ENCODE measurements at regions not wholly inside any gene's neighbourhood (a gene's known extent, or its start where the extent isn't known, plus 50 kb on each side); places are given as distances from the start of the nearest gene placed in this dataset.

- no peaks in the 10 kb centered on the region for H3K4me1 ChIP-seq (ENCODE audit: control insufficient read depth, extremely low read depth, insufficient read depth, low read length)
- no peak overlapping the region for H2AFZ ChIP-seq (ENCODE audit: control insufficient read depth, low read length)
- FAIRE-seq (no peak), DNase-seq (ENCODE audit: low read depth, low spot score) (no peak)
- dilution Hi-C loops (cut with MboI; ENCODE audit: extremely low pct_ligation_motif_present, low sequenced_read_pairs) = no loop called here
- H3K4me2 ChIP-seq (ENCODE audit: control insufficient read depth, extremely low read depth, insufficient read depth, low read depth, low read length) = no peak overlapping the region
- H3K9me3 ChIP-seq (ENCODE audit: control insufficient read depth, low read depth, low read length) = no peaks in the 10 kb centered on the region
- no peaks in the 10 kb centered on the region for H3K9me1 ChIP-seq (ENCODE audit: control insufficient read depth, extremely low read depth, insufficient read depth, low read length)
- no peaks in the 10 kb centered on the region for H3K27me3 ChIP-seq (ENCODE audit: control insufficient read depth, extremely low read depth, insufficient read depth, low read length)
- TF ChIP-seq, protein P1, sequence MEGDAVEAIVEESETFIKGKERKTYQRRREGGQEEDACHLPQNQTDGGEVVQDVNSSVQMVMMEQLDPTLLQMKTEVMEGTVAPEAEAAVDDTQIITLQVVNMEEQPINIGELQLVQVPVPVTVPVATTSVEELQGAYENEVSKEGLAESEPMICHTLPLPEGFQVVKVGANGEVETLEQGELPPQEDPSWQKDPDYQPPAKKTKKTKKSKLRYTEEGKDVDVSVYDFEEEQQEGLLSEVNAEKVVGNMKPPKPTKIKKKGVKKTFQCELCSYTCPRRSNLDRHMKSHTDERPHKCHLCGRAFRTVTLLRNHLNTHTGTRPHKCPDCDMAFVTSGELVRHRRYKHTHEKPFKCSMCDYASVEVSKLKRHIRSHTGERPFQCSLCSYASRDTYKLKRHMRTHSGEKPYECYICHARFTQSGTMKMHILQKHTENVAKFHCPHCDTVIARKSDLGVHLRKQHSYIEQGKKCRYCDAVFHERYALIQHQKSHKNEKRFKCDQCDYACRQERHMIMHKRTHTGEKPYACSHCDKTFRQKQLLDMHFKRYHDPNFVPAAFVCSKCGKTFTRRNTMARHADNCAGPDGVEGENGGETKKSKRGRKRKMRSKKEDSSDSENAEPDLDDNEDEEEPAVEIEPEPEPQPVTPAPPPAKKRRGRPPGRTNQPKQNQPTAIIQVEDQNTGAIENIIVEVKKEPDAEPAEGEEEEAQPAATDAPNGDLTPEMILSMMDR (optimal IDR thresholded peaks at IDR 0.05 in 1 of 3, IDR thresholded peaks at IDR 0.05 in 1 of 3, conservative IDR thresholded peaks at IDR 0.05 in 1 of 3; ENCODE audit: extremely low read depth in 1 of 3, insufficient read depth in 2 of 3, low read length in 3 of 3) = no peak
- no peak for TF ChIP-seq EZH2 (IDR thresholded peaks at IDR 0.05; ENCODE audit: low read length)
- H4K20me1 ChIP-seq (ENCODE audit: control insufficient read depth, extremely low read depth, insufficient read depth, low read length) = no peaks in the 10 kb centered on the region
- H3K36me3 ChIP-seq (ENCODE audit: control insufficient read depth in 2 of 2, extremely low read depth in 1 of 2, insufficient read depth in 2 of 2, low read length in 2 of 2) = no peaks in the 10 kb centered on the region
- H3K79me2 ChIP-seq (ENCODE audit: control insufficient read depth, insufficient read depth, low read length) = no peaks in the 10 kb centered on the region
- no peak overlapping the region for H3K4me3 ChIP-seq (ENCODE audit: control insufficient read depth in 2 of 3, extremely low read depth in 1 of 3, insufficient read depth in 2 of 3, low read depth in 1 of 3, low read length in 3 of 3)
- H3K27ac ChIP-seq (ENCODE audit: control insufficient read depth, insufficient read depth, low read length) = no peak overlapping the region
- H3K9ac ChIP-seq (ENCODE audit: control insufficient read depth, extremely low read depth, insufficient read depth, low read length) = no peak overlapping the region
Measured at GRCh38 chr16:64705443-64705842, 416.4 kb downstream of the CDH11 start.

GRCh38 chr16:64704386-64704785 is 417.5 kb downstream of the CDH11 start:
- Histone ChIP-seq H3K4me1 (ENCODE audit: control insufficient read depth, extremely low read depth, insufficient read depth, low read length) (no peaks in the 10 kb centered on the region), H2AFZ (ENCODE audit: control insufficient read depth, low read length) (no peak overlapping the region), H3K79me2 (ENCODE audit: control insufficient read depth, insufficient read depth, low read length) (no peaks in the 10 kb centered on the region), H3K27ac (ENCODE audit: control insufficient read depth, insufficient read depth, low read length) (no peak overlapping the region), H3K9me3 (ENCODE audit: control insufficient read depth, low read depth, low read length) (no peaks in the 10 kb centered on the region), H4K20me1 (ENCODE audit: control insufficient read depth, extremely low read depth, insufficient read depth, low read length) (no peaks in the 10 kb centered on the region), H3K4me3 (ENCODE audit: control insufficient read depth in 2 of 3, extremely low read depth in 1 of 3, insufficient read depth in 2 of 3, low read depth in 1 of 3, low read length in 3 of 3) (no peak overlapping the region), H3K27me3 (ENCODE audit: control insufficient read depth, extremely low read depth, insufficient read depth, low read length) (no peaks in the 10 kb centered on the region), H3K36me3 (ENCODE audit: control insufficient read depth in 2 of 2, extremely low read depth in 1 of 2, insufficient read depth in 2 of 2, low read length in 2 of 2) (no peaks in the 10 kb centered on the region), H3K9me1 (ENCODE audit: control insufficient read depth, extremely low read depth, insufficient read depth, low read length) (no peaks in the 10 kb centered on the region), H3K4me2 (ENCODE audit: control insufficient read depth, extremely low read depth, insufficient read depth, low read depth, low read length) (no peak overlapping the region), H3K9ac (ENCODE audit: control insufficient read depth, extremely low read depth, insufficient read depth, low read length) (no peak overlapping the region)
- dilution Hi-C loops (cut with MboI; ENCODE audit: extremely low pct_ligation_motif_present, low sequenced_read_pairs) = no loop called here
- FAIRE-seq (no peak), DNase-seq (ENCODE audit: low read depth, low spot score) (no peak)
- no peak for TF ChIP-seq EZH2 (IDR thresholded peaks at IDR 0.05; ENCODE audit: low read length)
- TF ChIP-seq, protein P1 (optimal IDR thresholded peaks at IDR 0.05 in 1 of 3, IDR thresholded peaks at IDR 0.05 in 1 of 3, conservative IDR thresholded peaks at IDR 0.05 in 1 of 3; ENCODE audit: extremely low read depth in 1 of 3, insufficient read depth in 2 of 3, low read length in 3 of 3) = no peak

All from keratinocyte (primary cell).